Stimulated activated naive B cell treated with anti-CD40 and anti-IgM and Interleukin-4, amounts not matched to agents 10 μg/mL and 1 μg/mL and 100 μg/mL, for 72 hours (primary cell): ENCODE measurements at regions not wholly inside any gene's neighbourhood (a gene's known extent, or its start where the extent isn't known, plus 50 kb on each side); places are given as distances from the start of the nearest gene placed in this dataset.
A peak's percentile ranks its signal among the peaks of the same experiment; 100 is the strongest.

Source experiments
- ATAC-seq, 2 donors: fragments of 150-1000 bp; cut with Tn5 transposase; replicated peaks; 2 replicates each; pipeline ENCODE4 v1.10.0; 2021; ENCODE audit warnings: moderate library complexity in 1 of 2
- DNase-seq: peaks from one replicate; pipeline ENCODE4 v3.0.0; 2021
- H3K27ac Mint-ChIP-seq: one replicate; pipeline ENCODE4 v1.8.0; 2022; ENCODE audit warnings: mild to moderate bottlenecking, mixed read lengths
- H3K27me3 Mint-ChIP-seq, 2 donors: one replicate each; pipeline ENCODE4 v1.8.0; 2022; ENCODE audit warnings: mixed read lengths in 2 of 2
- H3K36me3 Mint-ChIP-seq, 2 donors: one replicate each; pipeline ENCODE4 v1.8.0; 2022; ENCODE audit warnings: mixed read lengths in 2 of 2, mild to moderate bottlenecking in 1 of 2
- H3K4me1 Mint-ChIP-seq, 2 donors: one replicate each; pipeline ENCODE4 v1.8.0; 2022; ENCODE audit warnings: mixed read lengths in 2 of 2, mild to moderate bottlenecking in 1 of 2
- H3K4me3 Mint-ChIP-seq, 2 donors: one replicate each; pipeline ENCODE4 v1.8.0; 2022; ENCODE audit warnings: mild to moderate bottlenecking in 2 of 2, mixed read lengths in 2 of 2, moderate library complexity in 1 of 2
- H3K9me3 Mint-ChIP-seq, 2 donors: one replicate each; pipeline ENCODE4 v1.8.0; 2022; ENCODE audit warnings: mixed read lengths in 2 of 2, mild to moderate bottlenecking in 1 of 2

GRCh38 chr11:134561331-134561720, 149.3 kb upstream of the B3GAT1 start:
- ATAC-seq (no peak), DNase-seq (no peak)
- Mint-ChIP-seq H3K27me3 (peaks cover 0 to 4% of the 10 kb centered on the region in 2 donors), H3K4me3 (no peak overlapping the region), H3K36me3 (no peaks in the 10 kb centered on the region), H3K4me1 (no peaks in the 10 kb centered on the region), H3K27ac (no peak overlapping the region), H3K9me3 (no peaks in the 10 kb centered on the region)

- Mint-ChIP-seq H3K27me3 (peaks cover 0 to 4% of the 10 kb centered on the region in 2 donors), H3K27ac (no peak overlapping the region), H3K4me3 (no peak overlapping the region), H3K4me1 (no peaks in the 10 kb centered on the region), H3K9me3 (no peaks in the 10 kb centered on the region), H3K36me3 (no peaks in the 10 kb centered on the region)
- ATAC-seq, result no peak
- DNase-seq, result no peak
Observed at GRCh38 chr11:134560566-134561330, 148.7 kb upstream of the B3GAT1 start.

GRCh38 chr11:134560066-134560465, 148.0 kb upstream of the B3GAT1 start:
- Mint-ChIP-seq H3K36me3 (no peaks in the 10 kb centered on the region), H3K27me3 (peaks cover 0 to 4% of the 10 kb centered on the region in 2 donors), H3K9me3 (no peaks in the 10 kb centered on the region), H3K27ac (no peak overlapping the region), H3K4me3 (no peak overlapping the region), H3K4me1 (no peaks in the 10 kb centered on the region)
- DNase-seq (no peak), ATAC-seq (no peak)

GRCh38 chr11:134559602-134559962, 147.5 kb upstream of the B3GAT1 start:
- H3K36me3 Mint-ChIP-seq, result no peaks in the 10 kb centered on the region
- peak in 1 of 2 donors; percentile 14 for ATAC-seq
- H3K9me3 Mint-ChIP-seq, result no peaks in the 10 kb centered on the region
- H3K4me3 Mint-ChIP-seq, result no peak overlapping the region
- H3K27me3 Mint-ChIP-seq, result peaks cover 0 to 4% of the 10 kb centered on the region in 2 donors
- no peaks in the 10 kb centered on the region for H3K4me1 Mint-ChIP-seq
- DNase-seq, result no peak
- no peak overlapping the region for H3K27ac Mint-ChIP-seq

GRCh38 chr11:134558916-134559601, 147.0 kb upstream of the B3GAT1 start:
- no peaks in the 10 kb centered on the region for H3K9me3 Mint-ChIP-seq
- H3K4me3 Mint-ChIP-seq, result no peak overlapping the region
- no peak overlapping the region for H3K27ac Mint-ChIP-seq
- H3K27me3 Mint-ChIP-seq, result peaks cover 0 to 4% of the 10 kb centered on the region in 2 donors
- ATAC-seq (no peak), DNase-seq (no peak)
- H3K4me1 Mint-ChIP-seq, result no peaks in the 10 kb centered on the region
- H3K36me3 Mint-ChIP-seq, result no peaks in the 10 kb centered on the region

GRCh38 chr11:134558258-134558835, 146.3 kb upstream of the B3GAT1 start:
- Mint-ChIP-seq H3K4me3 (no peak overlapping the region), H3K9me3 (no peaks in the 10 kb centered on the region), H3K27ac (peak overlapping the region; percentile 7), H3K36me3 (no peaks in the 10 kb centered on the region), H3K27me3 (peaks cover 0 to 4% of the 10 kb centered on the region in 2 donors), H3K4me1 (no peaks in the 10 kb centered on the region)
- DNase-seq (no peak), ATAC-seq (no peak)

GRCh38 chr11:134557571-134558257, 145.7 kb upstream of the B3GAT1 start:
- Mint-ChIP-seq H3K4me3 (no peak overlapping the region), H3K27ac (no peak overlapping the region)

GRCh38 chr11:134556186-134556585, 144.1 kb upstream of the B3GAT1 start:
- no peaks in the 10 kb centered on the region for H3K4me1 Mint-ChIP-seq
- DNase-seq (no peak), ATAC-seq (no peak)
- H3K4me3 Mint-ChIP-seq, result no peak overlapping the region
- H3K27me3 Mint-ChIP-seq, result peaks cover 0 to 4% of the 10 kb centered on the region in 2 donors
- H3K27ac Mint-ChIP-seq, result no peak overlapping the region
- H3K9me3 Mint-ChIP-seq, result no peaks in the 10 kb centered on the region
- no peaks in the 10 kb centered on the region for H3K36me3 Mint-ChIP-seq

More at GRCh38 chr11:134557571-134558257, 145.7 kb upstream of the B3GAT1 start:
- no peaks in the 10 kb centered on the region for H3K36me3 Mint-ChIP-seq
- H3K9me3 Mint-ChIP-seq, result no peaks in the 10 kb centered on the region
- DNase-seq, result no peak
- no peaks in the 10 kb centered on the region for H3K4me1 Mint-ChIP-seq
- H3K27me3 Mint-ChIP-seq, result peaks cover 0 to 4% of the 10 kb centered on the region in 2 donors
- ATAC-seq, result no peak

GRCh38 chr11:134555510-134555909, 143.5 kb upstream of the B3GAT1 start:
- no peaks in the 10 kb centered on the region for H3K36me3 Mint-ChIP-seq
- peaks cover 0 to under 1% of the 10 kb centered on the region in 2 donors for H3K9me3 Mint-ChIP-seq
- no peak overlapping the region for H3K27ac Mint-ChIP-seq
- no peak for ATAC-seq
- H3K27me3 Mint-ChIP-seq, result peaks cover 0 to 4% of the 10 kb centered on the region in 2 donors
- DNase-seq, result no peak
- H3K4me3 Mint-ChIP-seq, result no peak overlapping the region
- no peaks in the 10 kb centered on the region for H3K4me1 Mint-ChIP-seq

GRCh38 chr11:134554861-134555260, 142.8 kb upstream of the B3GAT1 start:
- DNase-seq (no peak), ATAC-seq (no peak)
- peaks cover 3% of the 10 kb centered on the region in 2 donors for H3K9me3 Mint-ChIP-seq

GRCh38 chr11:134554106-134554505, 142.1 kb upstream of the B3GAT1 start:
- DNase-seq (no peak), ATAC-seq (no peak)
- Mint-ChIP-seq H3K4me3 (no peak overlapping the region), H3K36me3 (no peaks in the 10 kb centered on the region), H3K27me3 (peaks cover 0 to 7% of the 10 kb centered on the region in 2 donors), H3K4me1 (no peaks in the 10 kb centered on the region), H3K27ac (no peak overlapping the region), H3K9me3 (peaks cover 3 to 5% of the 10 kb centered on the region in 2 donors)

More at GRCh38 chr11:134554861-134555260, 142.8 kb upstream of the B3GAT1 start:
- Mint-ChIP-seq H3K27ac (no peak overlapping the region), H3K4me3 (no peak overlapping the region), H3K4me1 (no peaks in the 10 kb centered on the region), H3K36me3 (no peaks in the 10 kb centered on the region), H3K27me3 (peaks cover 0 to 4% of the 10 kb centered on the region in 2 donors)

GRCh38 chr11:134552749-134553148, 140.7 kb upstream of the B3GAT1 start:
- no peaks in the 10 kb centered on the region for H3K4me1 Mint-ChIP-seq
- ATAC-seq, result no peak
- H3K27ac Mint-ChIP-seq, result no peak overlapping the region
- peaks cover 0 to 3% of the 10 kb centered on the region in 2 donors for H3K27me3 Mint-ChIP-seq
- H3K4me3 Mint-ChIP-seq, result no peak overlapping the region
- H3K9me3 Mint-ChIP-seq, result peaks cover 3 to 5% of the 10 kb centered on the region in 2 donors
- H3K36me3 Mint-ChIP-seq, result no peaks in the 10 kb centered on the region
- DNase-seq, result no peak

GRCh38 chr11:134545521-134545920, 133.5 kb upstream of the B3GAT1 start:
- ATAC-seq (no peak), DNase-seq (no peak)
- peaks cover 0 to 8% of the 10 kb centered on the region in 2 donors for H3K27me3 Mint-ChIP-seq
- H3K27ac Mint-ChIP-seq, result no peak overlapping the region
- no peak overlapping the region for H3K4me3 Mint-ChIP-seq
- peaks cover 3 to 5% of the 10 kb centered on the region in 2 donors for H3K9me3 Mint-ChIP-seq
- peaks cover 0 to 3% of the 10 kb centered on the region in 2 donors for H3K36me3 Mint-ChIP-seq
- H3K4me1 Mint-ChIP-seq, result no peaks in the 10 kb centered on the region

- Mint-ChIP-seq H3K9me3 (no peaks in the 10 kb centered on the region), H3K36me3 (peaks cover 0 to 3% of the 10 kb centered on the region in 2 donors), H3K27ac (no peak overlapping the region), H3K4me1 (no peaks in the 10 kb centered on the region), H3K27me3 (peaks cover 1 to 8% of the 10 kb centered on the region in 2 donors), H3K4me3 (no peak overlapping the region)
- DNase-seq, result no peak
- no peak for ATAC-seq
Observed at GRCh38 chr11:134544095-134544815, 132.2 kb upstream of the B3GAT1 start.
